ENCODE measurements at regions not wholly inside any gene's neighbourhood (a gene's known extent, or its start where the extent isn't known, plus 50 kb on each side); places are given as distances from the start of the nearest gene placed in this dataset.
"Not testable (repeated sequence)": the region's sequence is repeated elsewhere in the genome, so short reads cannot be mapped to it uniquely, and the experiment has no call there.

- WGBS (ENCODE audit: insufficient coverage, low lambda C conversion rate) = 88% methylated on average over 1 of the region's 2 CpGs
- H3K4me3 ChIP-seq (ENCODE audit: low read length) = no peak overlapping the region
These were observed 444.2 kb downstream of the PDGFC start for GRCh38 chr4:156527237-156527993.

GRCh38 chr4:156523991-156524390 is 447.6 kb downstream of the PDGFC start:
- Histone ChIP-seq H3K9me3 (ENCODE audit: control insufficient read depth, low read depth, low read length) (no peaks in the 10 kb centered on the region), H3K4me3 (ENCODE audit: low read length) (no peak overlapping the region), H3K27me3 (ENCODE audit: control insufficient read depth, insufficient read depth, low read length) (no peaks in the 10 kb centered on the region), H3K4me1 (ENCODE audit: control insufficient read depth, insufficient read depth, low read length) (no peaks in the 10 kb centered on the region), H3K36me3 (ENCODE audit: control insufficient read depth, insufficient read depth, low read length) (no peaks in the 10 kb centered on the region), H3K27ac (ENCODE audit: low read length) (no peak overlapping the region)
- 100% methylated on average over 1 of the region's 1 CpG for WGBS (ENCODE audit: insufficient coverage, low lambda C conversion rate)
- no peak for DNase-seq

More at GRCh38 chr4:156527237-156527993, 444.2 kb downstream of the PDGFC start:
- Histone ChIP-seq H3K27ac (ENCODE audit: low read length) (no peak overlapping the region), H3K27me3 (ENCODE audit: control insufficient read depth, insufficient read depth, low read length) (no peaks in the 10 kb centered on the region), H3K4me1 (ENCODE audit: control insufficient read depth, insufficient read depth, low read length) (no peaks in the 10 kb centered on the region), H3K9me3 (ENCODE audit: control insufficient read depth, low read depth, low read length) (no peaks in the 10 kb centered on the region), H3K36me3 (ENCODE audit: control insufficient read depth, insufficient read depth, low read length) (no peaks in the 10 kb centered on the region)
- no peak for DNase-seq

DNA sequence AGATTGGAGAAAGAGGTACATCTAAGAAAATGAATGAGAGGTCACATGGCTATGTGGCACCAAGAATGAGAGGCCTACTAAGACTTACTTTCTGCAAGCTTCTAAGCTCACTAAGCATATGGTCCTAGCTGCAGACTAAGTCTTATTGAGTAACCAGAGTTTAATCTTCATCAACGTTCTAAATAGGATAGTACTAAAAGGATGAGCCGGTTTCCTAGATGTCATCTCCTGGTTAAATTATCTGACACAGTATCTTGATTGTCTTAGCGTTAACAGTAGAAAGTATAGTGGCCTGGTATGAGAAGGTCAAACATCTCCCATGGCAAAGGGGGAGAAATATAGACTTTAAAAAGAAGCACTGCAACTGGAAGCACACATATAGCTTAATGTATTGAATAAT is 448.1 kb downstream of the PDGFC start:
- WGBS (ENCODE audit: insufficient coverage, low lambda C conversion rate) = no CpG with 5 or more reads among the region's 3 CpGs

DNA sequence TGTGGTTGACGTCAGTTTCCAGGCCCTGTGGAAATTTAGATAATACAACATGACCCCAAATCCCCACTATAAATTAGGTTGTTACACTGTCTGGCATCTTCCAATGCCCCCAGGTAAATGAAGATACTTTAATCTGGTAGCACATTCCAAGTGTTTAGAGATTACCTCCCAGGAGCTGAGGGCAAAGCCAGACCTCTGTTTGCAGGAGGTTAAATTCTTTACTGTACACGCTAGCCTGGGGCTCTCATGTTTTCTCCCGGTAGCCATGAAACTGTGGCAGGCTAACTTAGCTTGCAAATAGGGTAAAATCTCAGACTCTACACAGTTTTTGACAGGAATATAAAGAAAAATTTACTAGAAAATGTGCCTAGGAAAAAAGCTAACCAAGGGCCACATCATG is 450.0 kb downstream of the PDGFC start:
- no peaks in the 10 kb centered on the region for H3K27me3 ChIP-seq (ENCODE audit: control insufficient read depth, insufficient read depth, low read length)
- H3K36me3 ChIP-seq (ENCODE audit: control insufficient read depth, insufficient read depth, low read length) = no peaks in the 10 kb centered on the region
- no peaks in the 10 kb centered on the region for H3K9me3 ChIP-seq (ENCODE audit: control insufficient read depth, low read depth, low read length)
- no peak overlapping the region for H3K27ac ChIP-seq (ENCODE audit: low read length)
- no peaks in the 10 kb centered on the region for H3K4me1 ChIP-seq (ENCODE audit: control insufficient read depth, insufficient read depth, low read length)
- DNase-seq = no peak
- H3K4me3 ChIP-seq (ENCODE audit: low read length) = no peak overlapping the region
- no CpG with 5 or more reads among the region's 3 CpGs for WGBS (ENCODE audit: insufficient coverage, low lambda C conversion rate)

More for the DNA sequence above, 448.1 kb downstream of the PDGFC start:
- no peak overlapping the region for H3K4me3 ChIP-seq (ENCODE audit: low read length)
- no peaks in the 10 kb centered on the region for H3K36me3 ChIP-seq (ENCODE audit: control insufficient read depth, insufficient read depth, low read length)
- H3K4me1 ChIP-seq (ENCODE audit: control insufficient read depth, insufficient read depth, low read length) = no peaks in the 10 kb centered on the region
- H3K27ac ChIP-seq (ENCODE audit: low read length) = no peak overlapping the region
- no peak for DNase-seq
- no peaks in the 10 kb centered on the region for H3K27me3 ChIP-seq (ENCODE audit: control insufficient read depth, insufficient read depth, low read length)
- H3K9me3 ChIP-seq (ENCODE audit: control insufficient read depth, low read depth, low read length) = no peaks in the 10 kb centered on the region

GRCh38 chr4:156517956-156518355 is 453.6 kb downstream of the PDGFC start:
- DNase-seq = no peak
- no peaks in the 10 kb centered on the region for H3K9me3 ChIP-seq (ENCODE audit: control insufficient read depth, low read depth, low read length)
- H3K27me3 ChIP-seq (ENCODE audit: control insufficient read depth, insufficient read depth, low read length) = no peaks in the 10 kb centered on the region
- H3K27ac ChIP-seq (ENCODE audit: low read length) = no peak overlapping the region
- no peak overlapping the region for H3K4me3 ChIP-seq (ENCODE audit: low read length)
- H3K36me3 ChIP-seq (ENCODE audit: control insufficient read depth, insufficient read depth, low read length) = no peaks in the 10 kb centered on the region
- no peaks in the 10 kb centered on the region for H3K4me1 ChIP-seq (ENCODE audit: control insufficient read depth, insufficient read depth, low read length)
- WGBS (ENCODE audit: insufficient coverage, low lambda C conversion rate) = 100% methylated on average over 1 of the region's 2 CpGs

- Histone ChIP-seq H3K27me3 (ENCODE audit: control insufficient read depth, insufficient read depth, low read length) (no peaks in the 10 kb centered on the region), H3K9me3 (ENCODE audit: control insufficient read depth, low read depth, low read length) (no peaks in the 10 kb centered on the region), H3K4me3 (ENCODE audit: low read length) (no peak overlapping the region), H3K27ac (ENCODE audit: low read length) (no peak overlapping the region), H3K36me3 (ENCODE audit: control insufficient read depth, insufficient read depth, low read length) (no peaks in the 10 kb centered on the region), H3K4me1 (ENCODE audit: control insufficient read depth, insufficient read depth, low read length) (no peaks in the 10 kb centered on the region)
- WGBS (ENCODE audit: insufficient coverage, low lambda C conversion rate) = no CpG with 5 or more reads among the region's 1 CpG
- no peak for DNase-seq
These were observed 454.1 kb downstream of the PDGFC start for GRCh38 chr4:156517546-156517945.

- no CpG with 5 or more reads among the region's 1 CpG for WGBS (ENCODE audit: insufficient coverage, low lambda C conversion rate)
These were observed 454.9 kb downstream of the PDGFC start for GRCh38 chr4:156516698-156517097.

DNA sequence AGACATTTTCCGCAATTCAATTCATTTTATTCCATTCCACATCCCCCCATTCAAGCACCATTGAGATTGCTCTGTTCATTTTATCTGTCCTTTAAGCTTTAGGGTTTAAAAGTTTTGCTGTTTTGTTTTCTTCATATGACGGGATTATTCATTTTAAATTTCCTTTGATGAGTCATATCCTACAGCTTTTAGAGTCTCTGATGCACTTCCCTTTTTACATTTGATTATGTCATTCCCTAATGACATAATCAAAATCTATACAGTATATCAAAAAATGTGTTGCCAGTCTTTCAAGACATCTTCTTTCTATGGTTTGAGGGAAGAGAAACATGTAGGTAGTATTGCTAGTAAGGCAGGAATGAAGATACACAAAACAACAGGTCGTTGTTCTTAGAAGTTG is 456.3 kb downstream of the PDGFC start:
- H3K4me1 ChIP-seq (ENCODE audit: control insufficient read depth, insufficient read depth, low read length) = no peaks in the 10 kb centered on the region
- no peak overlapping the region for H3K27ac ChIP-seq (ENCODE audit: low read length)
- no peaks in the 10 kb centered on the region for H3K9me3 ChIP-seq (ENCODE audit: control insufficient read depth, low read depth, low read length)
- WGBS (ENCODE audit: insufficient coverage, low lambda C conversion rate) = 100% methylated on average over 2 of the region's 3 CpGs
- no peaks in the 10 kb centered on the region for H3K27me3 ChIP-seq (ENCODE audit: control insufficient read depth, insufficient read depth, low read length)
- DNase-seq = no peak
- no peak overlapping the region for H3K4me3 ChIP-seq (ENCODE audit: low read length)
- H3K36me3 ChIP-seq (ENCODE audit: control insufficient read depth, insufficient read depth, low read length) = no peaks in the 10 kb centered on the region

More at GRCh38 chr4:156516698-156517097, 454.9 kb downstream of the PDGFC start:
- H3K4me3 ChIP-seq (ENCODE audit: low read length) = no peak overlapping the region
- H3K27ac ChIP-seq (ENCODE audit: low read length) = no peak overlapping the region
- DNase-seq = no peak
- H3K9me3 ChIP-seq (ENCODE audit: control insufficient read depth, low read depth, low read length) = no peaks in the 10 kb centered on the region
- no peaks in the 10 kb centered on the region for H3K4me1 ChIP-seq (ENCODE audit: control insufficient read depth, insufficient read depth, low read length)
- no peaks in the 10 kb centered on the region for H3K36me3 ChIP-seq (ENCODE audit: control insufficient read depth, insufficient read depth, low read length)
- no peaks in the 10 kb centered on the region for H3K27me3 ChIP-seq (ENCODE audit: control insufficient read depth, insufficient read depth, low read length)

DNA sequence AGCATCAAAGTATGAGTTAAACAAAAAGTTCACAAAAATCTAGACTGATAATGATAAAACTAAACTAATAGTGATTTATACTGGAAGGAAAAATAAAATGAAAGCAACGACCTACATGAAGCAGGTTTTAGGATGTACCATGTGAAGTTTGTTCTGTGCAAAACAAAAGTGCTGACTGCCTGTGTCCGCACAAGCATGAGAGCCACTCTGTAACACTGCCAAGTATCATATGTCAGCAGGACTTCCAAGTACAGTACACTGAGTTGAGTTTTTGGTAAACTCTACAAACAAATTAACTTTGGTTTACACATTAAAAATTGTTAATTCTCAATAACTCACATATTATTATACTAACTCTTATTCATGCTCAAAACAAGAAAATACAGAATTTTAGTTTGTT is 459.0 kb downstream of the PDGFC start:
- Histone ChIP-seq H3K4me3 (ENCODE audit: low read length) (no peak overlapping the region), H3K27me3 (ENCODE audit: control insufficient read depth, insufficient read depth, low read length) (no peaks in the 10 kb centered on the region), H3K9me3 (ENCODE audit: control insufficient read depth, low read depth, low read length) (no peaks in the 10 kb centered on the region), H3K36me3 (ENCODE audit: control insufficient read depth, insufficient read depth, low read length) (no peaks in the 10 kb centered on the region), H3K27ac (ENCODE audit: low read length) (no peak overlapping the region), H3K4me1 (ENCODE audit: control insufficient read depth, insufficient read depth, low read length) (no peaks in the 10 kb centered on the region)
- WGBS (ENCODE audit: insufficient coverage, low lambda C conversion rate) = 43% methylated on average over 1 of the region's 2 CpGs
- no peak for DNase-seq

GRCh38 chr4:156509921-156510320 is 461.7 kb downstream of the PDGFC start:
- H3K27ac ChIP-seq (ENCODE audit: low read length); H3K4me1 ChIP-seq (ENCODE audit: control insufficient read depth, insufficient read depth, low read length); DNase-seq; H3K4me3 ChIP-seq (ENCODE audit: low read length); H3K9me3 ChIP-seq (ENCODE audit: control insufficient read depth, low read depth, low read length); H3K27me3 ChIP-seq (ENCODE audit: control insufficient read depth, insufficient read depth, low read length); H3K36me3 ChIP-seq (ENCODE audit: control insufficient read depth, insufficient read depth, low read length): not testable (repeated sequence)
- no CpG with 5 or more reads among the region's 1 CpG for WGBS (ENCODE audit: insufficient coverage, low lambda C conversion rate)

DNA sequence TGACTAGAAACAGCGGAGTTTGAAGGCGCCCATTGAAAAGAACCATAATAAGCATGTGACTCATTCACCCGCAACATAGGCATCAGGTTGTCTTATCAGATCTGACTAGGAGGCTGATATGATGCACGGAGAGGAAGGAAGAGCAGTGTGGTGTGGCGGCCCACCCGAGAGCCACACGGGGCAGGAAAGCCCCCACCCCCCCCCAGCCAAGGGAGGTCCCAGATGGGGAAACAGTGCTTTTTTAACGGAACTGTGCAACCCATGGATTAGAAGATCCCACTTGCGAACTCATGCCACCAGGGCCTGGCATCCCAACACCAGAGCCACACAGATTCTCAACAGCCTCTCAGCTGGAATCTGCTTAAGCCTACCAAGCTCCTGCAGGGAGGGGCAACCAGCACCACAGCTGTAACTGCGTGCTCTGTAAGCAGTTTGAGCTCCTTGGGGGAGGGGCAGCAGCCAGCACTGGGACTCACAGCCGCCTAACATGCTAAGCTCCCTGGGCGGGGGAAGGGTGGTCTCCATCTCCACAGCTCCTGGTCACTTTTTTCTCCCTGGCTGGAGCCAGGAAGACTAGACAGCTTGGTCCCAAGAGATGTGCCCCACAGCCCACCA is 466.2 kb downstream of the PDGFC start:
- no peak for DNase-seq
- no peak overlapping the region for H3K27ac ChIP-seq (ENCODE audit: low read length)

More for the DNA sequence above, 466.2 kb downstream of the PDGFC start:
- no peaks in the 10 kb centered on the region for H3K27me3 ChIP-seq (ENCODE audit: control insufficient read depth, insufficient read depth, low read length)
- no peak overlapping the region for H3K4me3 ChIP-seq (ENCODE audit: low read length)
- no CpG with 5 or more reads among the region's 12 CpGs for WGBS (ENCODE audit: insufficient coverage, low lambda C conversion rate)
- H3K36me3 ChIP-seq (ENCODE audit: control insufficient read depth, insufficient read depth, low read length) = no peaks in the 10 kb centered on the region
- no peaks in the 10 kb centered on the region for H3K4me1 ChIP-seq (ENCODE audit: control insufficient read depth, insufficient read depth, low read length)
- H3K9me3 ChIP-seq (ENCODE audit: control insufficient read depth, low read depth, low read length) = no peaks in the 10 kb centered on the region

Data from large intestine (tissue), 3 donors.